AG10803 (cell line): ENCODE measurements at regions not wholly inside any gene's neighbourhood (a gene's known extent, or its start where the extent isn't known, plus 50 kb on each side); places are given as distances from the start of the nearest gene placed in this dataset.

Experiments
- DNase-seq: peaks from one replicate; pipeline ENCODE4 v3.0.0; 2010; ENCODE audit warnings: low read depth
- H3K4me3 ChIP-seq: 2 replicates; pipeline ENCODE4 v1.5.1; 2011; ENCODE audit warnings: mild to moderate bottlenecking, low read length, control low read depth
- CTCF ChIP-seq: conservative IDR thresholded peaks from 2 replicates; pipeline ENCODE4 v1.5.1; 2011; ENCODE audit warnings: mild to moderate bottlenecking, low read length, control low read depth, inconsistent platforms

- no peak for TF ChIP-seq CTCF
- no peak for DNase-seq
- no peak overlapping the region for H3K4me3 ChIP-seq
These were observed 152.0 kb upstream of the TMEM72 start for GRCh38 chr10:44759122-44759521.

- no peak for TF ChIP-seq CTCF
- no peak for DNase-seq
These were observed 150.6 kb upstream of the TMEM72 start for GRCh38 chr10:44760513-44760912.

GRCh38 chr10:44761076-44761475 is 150.1 kb upstream of the TMEM72 start:
- H3K4me3 ChIP-seq = no peak overlapping the region
- no peak for TF ChIP-seq CTCF
- DNase-seq = no peak

More at GRCh38 chr10:44760513-44760912, 150.6 kb upstream of the TMEM72 start:
- no peak overlapping the region for H3K4me3 ChIP-seq

GRCh38 chr10:44763331-44763730 is 147.8 kb upstream of the TMEM72 start:
- no peak for DNase-seq
- no peak overlapping the region for H3K4me3 ChIP-seq
- no peak for TF ChIP-seq CTCF

DNA sequence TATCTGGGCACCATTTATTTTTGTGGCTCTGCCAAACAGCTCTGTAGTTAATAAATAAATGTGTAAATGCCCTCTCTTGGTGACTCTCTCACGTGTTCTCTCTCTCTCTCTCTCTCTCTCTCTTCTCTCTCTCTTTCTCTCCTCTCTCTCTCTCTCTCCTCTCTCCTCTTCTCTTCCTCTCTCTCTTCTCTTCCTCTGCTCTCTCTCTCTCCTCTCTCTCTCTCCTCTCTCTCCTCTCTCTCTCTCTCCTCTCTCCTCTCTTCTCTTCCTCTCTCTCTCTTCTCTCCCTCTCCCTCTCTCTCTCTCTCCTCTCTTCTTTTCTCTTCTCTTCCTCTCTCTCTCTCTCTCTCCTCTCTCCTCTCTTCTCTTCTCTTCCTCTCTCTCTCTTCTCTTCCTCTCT is 145.8 kb upstream of the TMEM72 start:
- no peak for TF ChIP-seq CTCF
- no peak overlapping the region for H3K4me3 ChIP-seq

DNA sequence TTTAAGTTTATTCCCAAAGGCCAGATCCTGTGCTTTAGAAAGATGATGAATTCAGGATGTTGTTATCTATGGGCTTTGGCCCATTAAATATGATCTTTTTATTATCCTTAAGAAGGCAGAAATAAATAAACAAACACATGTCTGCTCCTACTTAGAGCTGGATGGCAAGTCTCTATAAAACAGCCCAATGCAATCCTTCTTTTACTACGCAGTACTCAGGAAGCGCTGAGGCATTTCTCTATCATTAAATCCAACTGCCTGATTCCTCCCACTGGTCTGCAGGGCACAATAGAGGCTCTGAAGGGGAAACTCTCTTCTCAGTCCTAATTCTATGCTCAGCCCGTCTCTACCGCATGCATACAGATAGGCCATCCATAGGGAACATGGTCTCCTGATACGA is 144.5 kb upstream of the TMEM72 start:
- no peak overlapping the region for H3K4me3 ChIP-seq
- TF ChIP-seq CTCF = no peak
- DNase-seq = no peak

More for the DNA sequence above, 145.8 kb upstream of the TMEM72 start:
- no peak for DNase-seq

DNA sequence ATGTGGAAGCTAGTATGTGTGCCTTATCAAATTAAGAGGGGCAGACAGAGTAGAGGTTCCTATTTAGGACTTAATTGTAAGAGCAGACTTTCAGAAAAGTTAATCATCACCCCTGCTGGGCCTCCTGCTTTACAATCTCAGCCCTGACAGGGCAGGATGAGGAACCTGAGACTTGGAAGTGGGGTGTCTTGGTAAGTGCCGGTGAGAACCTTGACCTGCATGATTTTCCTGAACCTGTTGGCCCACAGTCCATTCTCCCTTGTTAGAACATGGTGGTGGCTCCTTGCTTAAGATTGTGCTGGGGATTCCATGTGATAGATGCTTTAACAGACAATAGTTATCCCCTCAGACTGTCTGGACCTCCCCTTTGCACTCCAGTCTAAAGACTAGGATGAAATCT is 141.7 kb upstream of the TMEM72 start:
- TF ChIP-seq CTCF = no peak
- DNase-seq = no peak
- no peak overlapping the region for H3K4me3 ChIP-seq
